ENCODE measurements at regions not wholly inside any gene's neighbourhood (a gene's known extent, or its start where the extent isn't known, plus 50 kb on each side); places are given as distances from the start of the nearest gene placed in this dataset.
"Not testable (repeated sequence)": the region's sequence is repeated elsewhere in the genome, so short reads cannot be mapped to it uniquely, and the experiment has no call there.

GRCh38 chr10:29751684-29752083 is 116.9 kb upstream of the SVIL start:
- no peak for DNase-seq (ENCODE audit: low read depth)

DNA sequence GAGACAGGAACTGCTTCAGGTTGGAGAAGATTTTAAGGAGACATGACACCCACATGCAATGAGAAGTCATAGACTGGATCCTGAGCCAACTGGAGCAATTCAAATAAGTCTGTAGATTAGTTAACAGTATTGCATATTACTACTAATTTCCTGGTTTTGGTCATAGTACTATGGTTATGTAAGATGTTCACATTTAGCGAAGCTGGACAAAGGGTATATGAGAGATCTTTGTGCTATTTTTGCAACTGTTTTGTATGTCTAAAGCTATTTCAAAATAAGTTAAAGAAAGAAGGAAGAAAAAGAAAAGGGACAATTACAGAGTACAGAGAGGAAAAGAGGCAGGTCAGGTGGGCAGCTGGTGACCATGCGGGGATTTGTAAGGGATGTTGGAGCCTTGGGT is 116.5 kb upstream of the SVIL start:
- DNase-seq (ENCODE audit: low read depth): no peak

GRCh38 chr10:29749150-29749549 is 114.4 kb upstream of the SVIL start:
- no peak for DNase-seq (ENCODE audit: low read depth)

GRCh38 chr10:29748109-29748650 is 113.4 kb upstream of the SVIL start:
- no peak for DNase-seq (ENCODE audit: low read depth)

- no peak for DNase-seq (ENCODE audit: low read depth)
Measured at GRCh38 chr10:29746080-29746797, 111.5 kb upstream of the SVIL start.

DNA sequence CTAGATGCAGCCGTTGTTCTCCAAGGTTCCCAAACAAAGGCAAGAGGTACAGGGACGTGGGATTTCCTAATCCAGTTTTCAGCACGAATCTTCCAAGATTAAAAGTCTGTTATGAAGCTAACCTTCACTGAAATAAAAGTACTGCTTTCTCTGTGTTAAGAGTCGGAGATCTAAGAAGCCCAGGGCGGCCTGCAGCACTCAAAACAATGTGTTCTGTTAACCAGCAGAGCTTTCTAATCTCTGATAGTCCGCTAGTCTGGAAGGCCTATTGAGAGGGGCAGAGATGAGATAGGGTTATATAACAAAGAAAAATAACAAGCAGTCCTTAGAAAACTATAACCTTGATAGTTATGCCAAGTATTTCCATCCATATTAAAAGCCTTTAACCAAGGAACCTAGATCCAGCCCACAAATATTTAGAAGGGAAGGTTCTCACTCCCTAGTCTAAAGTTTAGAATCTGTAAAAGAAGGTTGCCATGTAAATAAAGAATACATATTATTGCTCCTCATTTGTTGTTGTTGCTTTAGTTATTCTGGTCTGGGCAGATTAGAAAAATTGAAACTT is 106.3 kb upstream of the SVIL start:
- no peak for DNase-seq (ENCODE audit: low read depth)

GRCh38 chr10:29738341-29738740 is 103.6 kb upstream of the SVIL start:
- DNase-seq (ENCODE audit: low read depth): no peak

DNA sequence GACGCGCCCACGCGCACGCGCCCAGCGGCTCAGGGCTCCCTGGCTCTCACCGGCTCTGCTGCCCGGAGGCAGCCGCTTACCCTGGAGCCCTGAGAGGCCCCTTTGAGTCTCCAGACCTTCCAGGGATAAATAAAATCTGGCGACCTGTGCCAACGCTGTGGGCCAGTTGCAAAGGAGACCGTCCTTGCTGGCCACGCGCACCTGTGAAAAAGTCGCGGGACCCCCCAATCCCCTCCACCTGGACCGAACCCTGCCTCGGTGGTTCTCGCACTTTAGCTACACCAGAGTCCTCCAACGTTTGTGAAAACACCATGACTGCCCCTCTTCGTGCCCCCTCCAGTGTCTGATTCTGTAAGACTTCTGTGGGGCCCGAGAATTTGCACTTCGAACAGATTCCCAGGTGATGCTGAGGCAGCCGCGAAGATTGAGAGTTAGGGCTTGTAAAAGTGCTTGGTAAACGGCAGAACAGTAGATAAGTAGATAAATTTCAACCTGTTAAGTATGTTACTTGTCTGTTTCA is 102.4 kb upstream of the SVIL start:
- DNase-seq (ENCODE audit: low read depth): no peak

- no peak for DNase-seq (ENCODE audit: low read depth)
Measured at GRCh38 chr10:29736366-29737073, 101.7 kb upstream of the SVIL start.

DNA sequence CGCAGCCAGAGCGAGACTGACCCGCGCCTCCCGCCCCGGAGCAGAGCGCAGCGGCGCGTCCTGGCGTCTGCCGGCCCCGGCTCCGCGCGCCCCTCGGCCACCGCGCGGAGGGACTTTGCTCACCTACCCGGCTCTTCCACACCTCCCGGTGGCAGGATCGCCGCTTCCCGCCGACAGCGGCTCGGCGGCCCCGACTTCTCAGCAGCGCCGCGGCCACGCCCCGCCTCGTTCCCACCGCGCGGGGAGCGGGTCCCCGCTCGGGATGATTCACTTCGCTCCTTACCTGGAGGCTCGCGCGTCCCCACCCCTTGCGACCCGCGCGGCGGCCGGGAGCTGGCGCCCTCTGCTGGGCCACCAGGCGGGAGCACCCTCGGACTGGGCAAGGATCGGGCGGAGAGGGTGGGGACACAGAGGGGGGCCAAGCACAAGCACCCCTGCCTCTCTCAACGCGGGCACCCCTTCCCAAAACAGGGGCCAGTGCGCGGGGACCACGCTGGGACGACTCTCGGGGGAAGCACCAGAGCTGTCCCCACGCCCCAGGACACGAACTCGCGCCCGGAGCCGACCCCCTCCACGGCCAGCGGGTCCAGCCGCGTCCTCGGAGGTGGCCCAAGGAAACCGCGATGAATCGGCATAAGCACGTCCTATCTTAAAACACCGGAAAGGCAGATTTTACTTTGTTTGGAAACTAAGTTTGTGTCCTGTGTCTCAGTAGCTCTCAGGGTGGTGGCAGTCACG is 101.0 kb upstream of the SVIL start:
- DNase-seq (ENCODE audit: low read depth): no peak

- no peak for DNase-seq (ENCODE audit: low read depth)
Measured at GRCh38 chr10:29734962-29735627, 100.3 kb upstream of the SVIL start.

GRCh38 chr10:29734640-29734961 is 99.8 kb upstream of the SVIL start:
- DNase-seq (ENCODE audit: low read depth): no peak

- DNase-seq (ENCODE audit: low read depth): no peak
Measured at GRCh38 chr10:29733323-29733722, 98.6 kb upstream of the SVIL start.

- no peak for DNase-seq (ENCODE audit: low read depth)
Measured at GRCh38 chr10:29732918-29733317, 98.1 kb upstream of the SVIL start.

- DNase-seq (ENCODE audit: low read depth): no peak
Measured at GRCh38 chr10:29731760-29732159, 97.0 kb upstream of the SVIL start.

- DNase-seq (ENCODE audit: low read depth): no peak
Measured at GRCh38 chr10:29730969-29731368, 96.2 kb upstream of the SVIL start.

DNA sequence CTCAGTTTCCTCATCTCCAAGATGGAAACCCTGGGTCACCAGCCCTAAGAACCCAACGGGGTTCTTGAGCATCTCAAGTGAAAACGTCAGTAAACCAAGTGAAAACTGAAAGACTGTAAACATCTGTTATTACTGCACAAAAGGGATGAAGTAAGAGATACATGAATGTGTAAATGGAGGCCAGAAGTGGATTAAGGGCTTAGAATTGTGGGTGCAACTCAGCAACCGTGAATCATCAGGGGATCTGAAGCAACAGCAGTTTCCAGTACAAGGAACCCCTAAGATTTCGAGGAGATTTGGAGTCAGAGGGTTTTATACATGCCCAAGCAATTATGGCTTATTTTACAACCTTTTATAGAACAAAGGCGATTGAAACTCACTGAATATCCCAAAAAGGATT is 95.7 kb upstream of the SVIL start:
- DNase-seq (ENCODE audit: low read depth): no peak

- no peak for DNase-seq (ENCODE audit: low read depth)
Measured at GRCh38 chr10:29728541-29729049, 93.8 kb upstream of the SVIL start.

DNA sequence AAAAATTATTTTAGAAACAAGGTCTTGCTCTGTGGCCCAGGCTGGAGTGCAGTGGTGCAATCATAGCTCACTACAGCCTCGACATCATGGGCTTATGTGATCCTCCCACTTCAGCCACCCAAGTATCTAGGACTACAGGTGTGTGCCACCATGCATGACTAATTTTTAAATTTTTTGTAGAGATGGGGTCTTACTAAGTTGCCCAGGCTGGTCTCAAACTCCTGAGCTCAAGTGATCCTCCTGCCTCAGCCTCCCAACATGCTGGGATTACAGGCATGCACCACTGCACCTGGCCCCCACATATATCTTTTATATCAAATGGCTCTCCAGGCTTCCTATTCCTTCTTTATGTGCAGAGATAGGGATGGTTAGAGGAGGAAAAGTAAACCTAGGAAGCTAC is 91.2 kb upstream of the SVIL start:
- not testable (repeated sequence) for DNase-seq (ENCODE audit: low read depth)

- no peak for DNase-seq (ENCODE audit: low read depth)
Measured at GRCh38 chr10:29725133-29725720, 90.5 kb upstream of the SVIL start.

GRCh38 chr10:29723726-29724125 is 89.0 kb upstream of the SVIL start:
- DNase-seq (ENCODE audit: low read depth): no peak
